NCI-H2171 treated with DMSO at 0.1 percent for 48 hours (cell line): ENCODE measurements at regions not wholly inside any gene's neighbourhood (a gene's known extent, or its start where the extent isn't known, plus 50 kb on each side); places are given as distances from the start of the nearest gene placed in this dataset.
A peak's percentile ranks its signal among the peaks of the same experiment; 100 is the strongest.
"Not testable (repeated sequence)": the region's sequence is repeated elsewhere in the genome, so short reads cannot be mapped to it uniquely, and the experiment has no call there.

ENCODE experiments used
- DNase-seq: peaks from one replicate; lab custom pipeline; 2025; lab: John Stamatoyannopoulos, UW

- no peak for DNase-seq
Observed at GRCh38 chr2:220779511-220779910, 792.6 kb downstream of the EPHA4 start.

DNA sequence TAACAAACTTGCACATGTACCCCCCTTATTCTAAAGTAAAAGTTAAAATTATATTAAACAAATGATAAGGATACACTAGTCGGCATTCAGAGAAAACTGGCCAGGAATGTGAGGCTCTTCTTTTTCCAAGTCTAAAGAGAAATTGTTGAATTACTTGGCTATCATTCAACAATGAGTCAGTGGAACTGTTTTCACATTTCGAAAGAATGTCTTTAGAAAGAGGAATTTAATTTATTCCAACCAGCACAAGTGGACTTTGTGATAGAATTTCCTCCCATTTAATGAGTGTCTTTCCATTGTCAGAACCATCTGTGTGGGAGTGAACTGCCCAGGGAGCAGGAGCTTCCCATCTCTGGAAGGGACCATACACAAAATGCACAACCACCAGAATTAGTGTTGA is 792.2 kb downstream of the EPHA4 start:
- DNase-seq, result no peak

DNA sequence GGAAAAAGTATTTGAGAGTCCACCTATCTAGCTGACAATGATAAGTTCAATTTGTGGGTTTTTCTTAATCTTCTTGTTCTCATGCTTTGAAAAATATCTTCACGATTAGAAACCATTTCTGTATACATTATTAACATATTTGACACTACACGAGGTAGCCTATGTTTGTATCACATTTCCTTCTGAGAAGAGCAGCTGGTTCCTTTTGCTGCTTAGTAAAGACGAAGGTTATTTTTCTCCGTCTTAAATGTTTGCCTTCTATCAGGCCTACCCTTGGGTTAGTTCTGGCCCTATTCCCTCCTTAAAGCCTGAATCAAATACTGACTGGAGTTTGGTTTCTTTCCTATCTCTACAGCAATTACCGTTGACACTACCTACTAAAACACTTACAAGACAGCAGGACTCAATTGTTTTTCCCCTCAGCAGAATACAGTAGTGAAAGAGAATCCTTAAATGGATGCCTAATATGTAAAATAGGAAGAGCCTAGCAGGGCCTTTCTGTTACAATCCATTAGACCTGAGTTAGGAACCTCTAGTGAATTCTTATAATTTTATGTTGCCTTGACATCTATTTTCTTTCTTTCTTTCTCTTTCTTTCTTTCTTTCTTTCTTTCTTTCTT is 790.4 kb downstream of the EPHA4 start:
- no peak for DNase-seq

DNA sequence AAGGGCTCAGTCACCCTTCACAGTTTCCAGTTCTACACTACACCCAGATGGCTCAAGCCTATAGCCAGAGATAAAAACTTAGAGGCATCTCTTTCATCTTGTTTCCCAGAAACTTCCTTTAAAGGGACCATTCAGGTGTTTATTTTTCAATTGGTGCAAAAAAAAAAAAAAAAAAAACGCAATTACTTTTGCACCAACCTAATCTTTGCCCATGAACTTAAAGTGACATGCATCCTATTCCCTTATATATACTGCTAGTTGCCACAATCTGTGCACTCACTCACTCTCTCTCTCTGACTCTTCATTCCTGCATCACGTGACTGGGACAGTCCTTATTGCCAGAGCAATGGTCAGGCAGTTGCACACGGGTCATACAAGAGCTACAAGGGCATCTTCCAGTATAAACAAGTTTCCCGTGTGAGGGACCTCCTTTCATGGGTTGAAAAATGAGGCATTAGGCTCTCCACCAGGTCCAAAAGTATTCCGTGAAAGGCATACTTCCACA is 789.4 kb downstream of the EPHA4 start:
- no peak for DNase-seq

DNA sequence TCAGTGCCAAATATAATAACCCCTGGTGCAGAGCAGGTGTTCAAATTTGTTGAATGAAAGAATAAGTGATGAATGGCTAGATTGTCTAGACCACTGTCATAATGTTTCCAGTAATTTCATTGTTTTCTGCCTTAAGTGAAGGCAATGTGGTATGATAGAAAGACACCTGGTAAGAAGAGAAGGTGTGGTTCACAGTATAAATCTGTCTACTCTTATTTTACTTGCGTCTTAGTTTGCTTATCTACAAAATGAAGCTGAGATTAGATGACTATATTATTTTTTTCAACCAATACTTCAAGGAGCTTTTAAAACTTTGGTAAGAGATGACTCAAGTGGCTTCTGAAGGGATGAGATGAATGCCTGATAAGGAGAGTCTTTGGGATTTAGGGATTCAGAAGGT is 788.4 kb downstream of the EPHA4 start:
- DNase-seq, result no peak

GRCh38 chr2:220785178-220785577 is 786.9 kb downstream of the EPHA4 start:
- DNase-seq, result peak; percentile 35

GRCh38 chr2:220786216-220786615 is 785.9 kb downstream of the EPHA4 start:
- DNase-seq, result no peak

GRCh38 chr2:220787251-220787650 is 784.9 kb downstream of the EPHA4 start:
- no peak for DNase-seq

DNA sequence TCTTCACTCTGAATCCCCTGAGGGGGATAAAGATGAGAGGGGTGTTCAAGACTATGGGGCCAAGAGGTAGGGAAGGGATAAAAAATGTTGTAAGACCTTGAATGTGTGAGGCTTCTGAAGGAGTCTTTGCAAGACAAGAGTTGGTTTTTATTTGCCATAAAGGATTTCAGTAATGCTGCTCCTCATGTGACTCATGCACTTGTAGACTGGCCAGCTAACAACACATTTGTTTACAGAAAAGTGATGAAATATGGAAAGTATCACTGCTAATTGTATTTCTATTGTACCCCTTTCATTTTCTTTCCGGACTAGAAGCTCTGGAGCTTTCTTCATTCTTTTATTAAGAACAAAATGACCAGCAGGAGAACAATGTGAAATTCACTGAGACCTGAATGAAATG is 782.1 kb downstream of the EPHA4 start:
- DNase-seq, result no peak

- DNase-seq, result no peak
Observed at GRCh38 chr2:220795705-220796104, 776.4 kb downstream of the EPHA4 start.

GRCh38 chr2:220811115-220811514 is 761.0 kb downstream of the EPHA4 start:
- no peak for DNase-seq

GRCh38 chr2:220811952-220812570 is 760.0 kb downstream of the EPHA4 start:
- no peak for DNase-seq

GRCh38 chr2:220814441-220814840 is 757.7 kb downstream of the EPHA4 start:
- no peak for DNase-seq

GRCh38 chr2:220815698-220816097 is 756.4 kb downstream of the EPHA4 start:
- no peak for DNase-seq

- no peak for DNase-seq
Observed at GRCh38 chr2:220821683-220822082, 750.4 kb downstream of the EPHA4 start.

DNA sequence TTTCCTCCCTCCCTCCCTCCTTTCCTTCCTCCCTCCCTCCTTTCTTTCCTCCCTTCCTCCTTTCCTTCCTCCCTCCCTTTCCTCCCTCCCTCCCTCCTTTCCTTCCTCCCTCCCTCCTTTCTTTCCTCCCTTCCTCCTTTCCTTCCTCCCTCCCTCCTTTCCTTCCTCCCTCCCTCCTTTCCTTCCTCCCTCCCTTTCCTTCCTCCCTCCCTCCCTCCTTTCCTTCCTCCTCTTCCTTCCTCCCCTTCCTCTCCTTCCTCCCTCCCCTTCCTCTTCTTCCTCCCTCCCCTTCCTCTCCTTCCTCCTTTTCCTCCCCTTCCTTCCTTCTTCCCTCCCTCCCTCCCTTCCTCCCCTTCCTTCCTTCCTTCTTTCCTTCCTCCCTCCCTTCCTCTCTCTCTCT is 748.5 kb downstream of the EPHA4 start:
- not testable (repeated sequence) for DNase-seq

DNA sequence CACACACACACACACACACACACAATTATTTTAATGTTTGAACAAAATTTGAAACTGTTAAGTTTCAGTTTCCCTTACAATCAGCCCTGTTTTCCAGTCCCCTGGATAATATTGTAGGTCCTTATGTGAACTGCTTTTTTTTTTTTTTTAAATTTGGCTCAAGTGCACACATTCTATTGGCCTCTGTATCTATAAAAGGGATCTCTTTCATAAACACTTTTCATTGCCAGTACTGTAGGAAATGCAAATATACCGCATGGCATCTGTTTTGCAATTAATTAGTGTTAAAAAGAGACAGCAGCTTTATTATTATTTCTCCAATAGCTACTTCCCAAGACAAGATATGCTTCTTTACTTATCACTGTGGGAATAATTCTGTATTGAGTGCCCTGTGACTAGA is 738.7 kb downstream of the EPHA4 start:
- peak; percentile 18 for DNase-seq

- no peak for DNase-seq
Observed at GRCh38 chr2:220835583-220835982, 736.5 kb downstream of the EPHA4 start.

GRCh38 chr2:220837226-220837625 is 734.9 kb downstream of the EPHA4 start:
- DNase-seq, result no peak

- DNase-seq, result no peak
Observed at GRCh38 chr2:220842901-220843665, 729.0 kb downstream of the EPHA4 start.

- DNase-seq, result no peak
Observed at GRCh38 chr2:220845766-220846273, 726.3 kb downstream of the EPHA4 start.

DNA sequence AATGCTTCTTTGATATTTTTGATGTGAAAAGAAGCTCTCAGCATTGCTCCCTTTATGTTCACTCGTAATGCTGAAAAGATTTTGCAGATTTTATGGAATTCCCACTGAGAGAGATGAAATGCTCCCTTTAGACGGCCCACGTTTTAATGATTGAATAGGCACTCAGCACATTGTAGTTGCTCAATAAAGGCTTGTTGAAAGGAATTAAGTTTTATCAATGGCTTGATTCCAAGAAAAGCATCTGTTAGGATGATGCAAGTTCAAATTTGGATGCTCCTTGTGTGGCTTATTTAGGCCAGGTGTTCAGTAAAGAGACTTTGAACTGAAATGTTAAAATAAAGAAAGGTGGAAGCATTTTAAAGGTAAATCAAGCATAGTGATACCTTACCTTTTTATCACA is 725.1 kb downstream of the EPHA4 start:
- peak; percentile 35 for DNase-seq

- DNase-seq, result peak; percentile 11
Observed at GRCh38 chr2:220847589-220847988, 724.5 kb downstream of the EPHA4 start.
